Thymus (tissue), 11 donors: ENCODE measurements at regions not wholly inside any gene's neighbourhood (a gene's known extent, or its start where the extent isn't known, plus 50 kb on each side); places are given as distances from the start of the nearest gene placed in this dataset.
"Not testable (repeated sequence)": the region's sequence is repeated elsewhere in the genome, so short reads cannot be mapped to it uniquely, and the experiment has no call there.

Experiments used
- DNase-seq, 9 donors: peaks; one replicate each; pipeline ENCODE4 v3.0.0-alpha.2; 2013; ENCODE audit warnings: low spot score in 9 of 9, low read depth in 6 of 9, missing footprints in 1 of 9
- H3K27ac ChIP-seq, 2 donors: one replicate each; pipeline ENCODE4 v1.5.1; 2013; ENCODE audit warnings: control low read depth in 1 of 2, low read depth in 1 of 2, low read length in 1 of 2, mild to moderate bottlenecking in 1 of 2, moderate library complexity in 1 of 2
- H3K27me3 ChIP-seq, 2 donors: one replicate each; pipeline ENCODE4 v1.5.1; 2013; ENCODE audit warnings: low read length in 1 of 2; ENCODE audit not compliant: control insufficient read depth in 2 of 2, insufficient read depth in 1 of 2
- H3K36me3 ChIP-seq, 2 donors: one replicate each; pipeline ENCODE4 v1.5.1; 2013; ENCODE audit warnings: low read length in 1 of 2, mild to moderate bottlenecking in 1 of 2, moderate library complexity in 1 of 2; ENCODE audit not compliant: control insufficient read depth in 2 of 2, insufficient read depth in 2 of 2
- H3K4me1 ChIP-seq, 2 donors: one replicate each; pipeline ENCODE4 v1.5.1; 2013; ENCODE audit warnings: low read length in 2 of 2; ENCODE audit not compliant: control insufficient read depth in 2 of 2, insufficient read depth in 2 of 2
- H3K4me3 ChIP-seq, 2 donors: one replicate each; pipeline ENCODE4 v1.5.1; 2013; ENCODE audit warnings: low read length in 2 of 2, control low read depth in 1 of 2, mild to moderate bottlenecking in 1 of 2
- H3K9me3 ChIP-seq, 2 donors: one replicate each; pipeline ENCODE4 v1.5.1; 2013; ENCODE audit warnings: low read length in 1 of 2, mild to moderate bottlenecking in 1 of 2; ENCODE audit not compliant: control insufficient read depth in 2 of 2, insufficient read depth in 1 of 2
- WGBS: extraction: QIAGEN DNeasy Blood & Tissue Kit; methylation state at CpG from one replicate; pipeline ENCODE4 v1.1.7; 2013; 5-methylcytosine and 5-hydroxymethylcytosine counted together
- donor health status: healthy.

- 76% methylated on average over 16 of the region's 16 CpGs for WGBS
- no peak for DNase-seq
- Histone ChIP-seq H3K4me3 (no peak overlapping the region), H3K27me3 (no peaks in the 10 kb centered on the region), H3K9me3 (peaks cover 4 to 7% of the 10 kb centered on the region in 2 donors), H3K27ac (no peak overlapping the region), H3K36me3 (no peaks in the 10 kb centered on the region), H3K4me1 (no peaks in the 10 kb centered on the region)
These were observed 131.8 kb upstream of the PEG3 start for GRCh38 chr19:56972291-56972841.

- no peaks in the 10 kb centered on the region for H3K4me1 ChIP-seq
- H3K9me3 ChIP-seq, result peaks cover 4 to 9% of the 10 kb centered on the region in 2 donors
- no peak for DNase-seq
- H3K4me3 ChIP-seq, result no peak overlapping the region
- no peaks in the 10 kb centered on the region for H3K27me3 ChIP-seq
- H3K36me3 ChIP-seq, result no peaks in the 10 kb centered on the region
- H3K27ac ChIP-seq, result no peak overlapping the region
- WGBS, result 52% methylated on average over 12 of the region's 12 CpGs
These were observed 133.4 kb upstream of the PEG3 start for GRCh38 chr19:56973713-56974555.

- Histone ChIP-seq H3K27me3 (no peaks in the 10 kb centered on the region), H3K27ac (no peak overlapping the region), H3K4me3 (no peak overlapping the region), H3K9me3 (peaks cover 7 to 9% of the 10 kb centered on the region in 2 donors), H3K4me1 (no peaks in the 10 kb centered on the region), H3K36me3 (no peaks in the 10 kb centered on the region)
- no peak for DNase-seq
- WGBS, result 78% methylated on average over 8 of the region's 8 CpGs
These were observed 134.2 kb upstream of the PEG3 start for GRCh38 chr19:56974556-56975207.

GRCh38 chr19:56976300-56976699 lies 135.8 kb upstream of the PEG3 start:
- Histone ChIP-seq H3K9me3 (peaks cover 8 to 9% of the 10 kb centered on the region in 2 donors), H3K36me3 (no peaks in the 10 kb centered on the region), H3K27me3 (no peaks in the 10 kb centered on the region), H3K27ac (no peak overlapping the region), H3K4me3 (no peak overlapping the region), H3K4me1 (no peaks in the 10 kb centered on the region)
- DNase-seq, result no peak
- WGBS, result 81% methylated on average over 4 of the region's 4 CpGs

GRCh38 chr19:56976995-56977906 lies 136.7 kb upstream of the PEG3 start:
- no peak for DNase-seq
- Histone ChIP-seq H3K4me1 (no peaks in the 10 kb centered on the region), H3K9me3 (peaks cover 8 to 10% of the 10 kb centered on the region in 2 donors), H3K36me3 (no peaks in the 10 kb centered on the region), H3K27me3 (no peaks in the 10 kb centered on the region), H3K27ac (no peak overlapping the region), H3K4me3 (no peak overlapping the region)
- WGBS, result 87% methylated on average over 14 of the region's 14 CpGs

- no peaks in the 10 kb centered on the region for H3K4me1 ChIP-seq
- 52% methylated on average over 20 of the region's 20 CpGs for WGBS
- H3K27me3 ChIP-seq, result no peaks in the 10 kb centered on the region
- H3K36me3 ChIP-seq, result no peaks in the 10 kb centered on the region
- DNase-seq, result no peak
- H3K4me3 ChIP-seq, result no peak overlapping the region
- no peak overlapping the region for H3K27ac ChIP-seq
- peaks cover 4 to 12% of the 10 kb centered on the region in 2 donors for H3K9me3 ChIP-seq
These were observed 137.6 kb upstream of the PEG3 start for GRCh38 chr19:56978023-56978565.

- 92% methylated on average over 7 of the region's 7 CpGs for WGBS
- not testable (repeated sequence) for H3K36me3 ChIP-seq, DNase-seq, H3K4me1 ChIP-seq, H3K27ac ChIP-seq, H3K27me3 ChIP-seq, H3K4me3 ChIP-seq
- H3K9me3 ChIP-seq, result peaks cover 7 to 11% of the 10 kb centered on the region in 2 donors
These were observed 139.5 kb upstream of the USP29 start for GRCh38 chr19:56980326-56980725.

- 87% methylated on average over 16 of the region's 16 CpGs for WGBS
- H3K4me3 ChIP-seq, result no peak overlapping the region
- no peaks in the 10 kb centered on the region for H3K36me3 ChIP-seq
- peaks cover 9 to 11% of the 10 kb centered on the region in 2 donors for H3K9me3 ChIP-seq
- H3K4me1 ChIP-seq, result no peaks in the 10 kb centered on the region
- no peak overlapping the region for H3K27ac ChIP-seq
- DNase-seq, result no peak
- H3K27me3 ChIP-seq, result no peaks in the 10 kb centered on the region
These were observed 138.9 kb upstream of the USP29 start for GRCh38 chr19:56980906-56981305.
